ENCODE measurements at regions not wholly inside any gene's neighbourhood (a gene's known extent, or its start where the extent isn't known, plus 50 kb on each side); places are given as distances from the start of the nearest gene placed in this dataset.
"Not testable (repeated sequence)": the region's sequence is repeated elsewhere in the genome, so short reads cannot be mapped to it uniquely, and the experiment has no call there.

- DNase-seq = no peak
Measured at GRCh38 chr12:82529101-82529500, 157.6 kb upstream of the TMTC2 start.

GRCh38 chr12:82529954-82530353 is 156.8 kb upstream of the TMTC2 start:
- DNase-seq = no peak

- DNase-seq = no peak
Measured at GRCh38 chr12:82530394-82530793, 156.3 kb upstream of the TMTC2 start.

GRCh38 chr12:82533341-82533740 is 153.4 kb upstream of the TMTC2 start:
- no peak for DNase-seq

- DNase-seq = no peak
Measured at GRCh38 chr12:82537436-82537835, 149.3 kb upstream of the TMTC2 start.

GRCh38 chr12:82554529-82554928 is 132.2 kb upstream of the TMTC2 start:
- DNase-seq = no peak

- no peak for DNase-seq
Measured at GRCh38 chr12:82555699-82556098, 131.0 kb upstream of the TMTC2 start.

GRCh38 chr12:82565966-82566365 is 120.7 kb upstream of the TMTC2 start:
- no peak for DNase-seq

- DNase-seq = no peak
Measured at GRCh38 chr12:82567688-82568087, 119.0 kb upstream of the TMTC2 start.

GRCh38 chr12:82574191-82574590 is 112.5 kb upstream of the TMTC2 start:
- no peak for DNase-seq

GRCh38 chr12:82578725-82579124 is 108.0 kb upstream of the TMTC2 start:
- no peak for DNase-seq

GRCh38 chr12:82583756-82584155 is 103.0 kb upstream of the TMTC2 start:
- no peak for DNase-seq

GRCh38 chr12:82593143-82593542 is 93.6 kb upstream of the TMTC2 start:
- no peak for DNase-seq

GRCh38 chr12:82593901-82594396 is 92.8 kb upstream of the TMTC2 start:
- DNase-seq = no peak

GRCh38 chr12:82595941-82596340 is 90.8 kb upstream of the TMTC2 start:
- DNase-seq = no peak

GRCh38 chr12:82596483-82596882 is 90.2 kb upstream of the TMTC2 start:
- DNase-seq = no peak

GRCh38 chr12:82600379-82600778 is 86.3 kb upstream of the TMTC2 start:
- DNase-seq = no peak

GRCh38 chr12:82603647-82604046 is 83.1 kb upstream of the TMTC2 start:
- DNase-seq = not testable (repeated sequence)

- DNase-seq = no peak
Measured at GRCh38 chr12:82605115-82605514, 81.6 kb upstream of the TMTC2 start.

- DNase-seq = no peak
Measured at GRCh38 chr12:82608706-82609105, 78.0 kb upstream of the TMTC2 start.

- no peak for DNase-seq
Measured at GRCh38 chr12:82609234-82609914, 77.3 kb upstream of the TMTC2 start.

- DNase-seq = no peak
Measured at GRCh38 chr12:82619644-82620043, 67.1 kb upstream of the TMTC2 start.

- DNase-seq = no peak
Measured at GRCh38 chr12:82620917-82621316, 65.8 kb upstream of the TMTC2 start.

GRCh38 chr12:82625523-82625922 is 61.2 kb upstream of the TMTC2 start:
- DNase-seq = peak; percentile 12

- no peak for DNase-seq
Measured at GRCh38 chr12:82627799-82628198, 58.9 kb upstream of the TMTC2 start.
